GM18907 (cell line): ENCODE measurements at regions not wholly inside any gene's neighbourhood (a gene's known extent, or its start where the extent isn't known, plus 50 kb on each side); places are given as distances from the start of the nearest gene placed in this dataset.

Source experiments
- ATAC-seq: cut with Tn5 transposase; IDR thresholded peaks from one replicate; pipeline ENCODE4 v1.9.1; 2021; ENCODE audit warnings: mild to moderate bottlenecking, moderate library complexity; ENCODE audit not compliant: unreplicated experiment

DNA sequence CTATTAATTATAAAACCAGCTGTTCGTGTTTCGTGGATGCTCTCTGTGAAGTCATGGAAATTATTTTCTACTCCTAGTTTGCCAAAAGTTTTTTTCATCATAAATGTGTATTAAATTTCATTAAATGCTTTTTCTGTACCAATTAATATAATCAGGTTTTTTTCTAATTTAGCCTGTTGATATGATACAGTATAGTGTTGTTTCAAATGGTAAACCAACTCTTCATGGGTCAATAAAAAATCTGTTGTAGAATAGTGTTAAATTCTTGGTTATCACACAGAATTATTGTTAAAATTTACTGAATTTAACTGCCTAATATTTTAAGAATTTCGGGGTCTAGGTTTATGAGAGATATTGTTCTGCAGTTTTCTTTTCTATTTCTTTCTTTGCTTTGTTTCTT lies 505.9 kb upstream of the MANEA start:
- ATAC-seq, result no peak

- no peak for ATAC-seq
Observed at GRCh38 chr6:95078457-95078856, 498.9 kb upstream of the MANEA start.

- no peak for ATAC-seq
Observed at GRCh38 chr6:95081231-95081630, 496.1 kb upstream of the MANEA start.

GRCh38 chr6:95081949-95082348 lies 495.4 kb upstream of the MANEA start:
- no peak for ATAC-seq

DNA sequence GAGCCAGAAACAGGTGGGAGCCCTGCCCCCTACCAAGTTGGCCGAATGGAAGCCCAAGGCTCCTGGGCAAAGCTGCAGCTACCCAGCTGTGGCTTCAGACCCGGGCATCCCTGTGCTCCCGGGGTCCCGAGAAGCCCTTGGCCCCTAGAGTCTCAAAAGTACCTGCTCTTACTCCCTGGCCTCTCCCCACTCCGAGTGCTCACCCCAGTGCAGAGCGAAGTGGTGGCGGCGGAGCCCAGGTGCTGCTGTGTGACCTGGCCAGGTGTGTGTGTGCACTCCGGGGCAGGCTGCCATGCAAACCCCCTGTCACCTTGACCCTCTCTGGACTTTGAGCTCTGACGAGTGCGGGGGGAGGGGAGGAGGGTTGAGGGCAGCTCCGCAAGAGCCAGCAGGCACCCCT lies 493.8 kb upstream of the MANEA start:
- no peak for ATAC-seq

DNA sequence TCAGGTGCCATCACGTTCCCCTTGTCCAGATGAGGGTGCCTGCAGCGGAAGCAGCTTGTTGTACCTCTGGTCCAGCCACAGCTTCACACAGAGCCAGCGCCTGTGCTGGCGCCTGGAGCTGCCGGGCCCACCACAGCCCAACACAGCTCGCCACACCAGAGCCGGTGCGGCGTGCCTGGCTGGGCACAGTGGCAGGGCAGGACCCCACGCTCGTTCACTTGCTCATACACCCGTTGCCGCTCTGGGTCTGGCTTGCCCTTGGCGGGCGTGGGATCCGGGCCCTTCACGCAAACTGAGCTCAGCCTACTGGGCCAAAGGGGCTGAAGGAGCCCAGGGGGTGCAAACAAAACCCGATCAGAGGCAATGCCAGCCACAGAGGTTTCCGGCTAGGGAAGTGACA lies 492.5 kb upstream of the MANEA start:
- no peak for ATAC-seq

DNA sequence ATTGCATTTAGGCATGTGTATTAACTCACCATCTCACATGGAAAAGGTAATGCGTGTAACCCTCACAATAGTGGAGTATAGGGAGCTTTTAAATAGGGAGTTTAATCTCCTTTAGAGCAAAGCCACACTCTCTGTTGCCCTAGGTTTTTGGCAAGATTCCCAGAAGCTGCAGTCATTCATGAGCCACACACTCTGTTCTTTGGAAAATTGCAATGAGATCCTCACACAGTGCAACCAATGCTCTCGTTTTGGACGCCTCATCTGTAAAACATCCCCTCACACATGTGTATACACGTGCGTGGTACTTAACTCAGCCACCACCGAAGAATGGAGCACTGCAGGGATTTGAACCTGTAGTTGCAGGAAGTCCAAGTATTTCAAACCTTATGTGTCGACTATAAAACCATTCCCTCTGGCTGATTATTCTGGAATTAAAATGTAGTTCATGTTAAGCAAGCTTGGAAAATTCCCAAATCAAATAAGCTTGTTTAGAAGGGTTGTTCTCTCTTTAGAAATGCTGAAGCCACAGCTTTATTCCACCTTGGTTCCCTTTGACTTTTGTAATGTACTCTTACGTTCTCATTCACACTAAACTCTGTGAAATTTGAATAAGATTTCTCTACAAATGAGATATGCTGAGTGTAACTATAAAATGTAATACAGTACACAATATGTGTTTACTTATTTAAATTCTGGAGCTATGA lies 489.8 kb upstream of the MANEA start:
- no peak for ATAC-seq

- peak; percentile 90 for ATAC-seq
Observed at GRCh38 chr6:95091823-95092436, 485.4 kb upstream of the MANEA start.

GRCh38 chr6:95093154-95093553 lies 484.2 kb upstream of the MANEA start:
- no peak for ATAC-seq

GRCh38 chr6:95094751-95095663 lies 482.3 kb upstream of the MANEA start:
- ATAC-seq, result no peak

GRCh38 chr6:95095855-95096254 lies 481.5 kb upstream of the MANEA start:
- no peak for ATAC-seq

GRCh38 chr6:95099410-95099809 lies 477.9 kb upstream of the MANEA start:
- no peak for ATAC-seq

DNA sequence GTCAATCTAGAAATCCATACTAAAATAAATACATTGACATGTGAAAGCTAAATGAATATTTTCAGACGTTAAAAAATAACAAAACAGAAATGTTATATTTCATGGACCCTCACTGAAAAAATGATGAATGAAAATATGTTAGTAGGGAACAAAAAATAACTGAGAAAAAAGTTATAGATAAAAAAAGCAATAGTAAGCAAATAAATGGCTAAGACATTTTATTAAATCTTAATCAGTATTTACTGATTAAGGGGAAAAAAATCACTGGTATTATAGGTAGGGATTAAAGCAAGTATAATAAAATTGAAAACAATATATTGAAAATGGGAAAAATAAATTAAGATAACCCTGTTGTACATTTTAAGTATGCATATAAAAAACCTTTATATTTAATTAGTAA lies 468.1 kb upstream of the MANEA start:
- ATAC-seq, result no peak

- ATAC-seq, result no peak
Observed at GRCh38 chr6:95110767-95111166, 466.6 kb upstream of the MANEA start.

- ATAC-seq, result no peak
Observed at GRCh38 chr6:95117236-95117635, 460.1 kb upstream of the MANEA start.

DNA sequence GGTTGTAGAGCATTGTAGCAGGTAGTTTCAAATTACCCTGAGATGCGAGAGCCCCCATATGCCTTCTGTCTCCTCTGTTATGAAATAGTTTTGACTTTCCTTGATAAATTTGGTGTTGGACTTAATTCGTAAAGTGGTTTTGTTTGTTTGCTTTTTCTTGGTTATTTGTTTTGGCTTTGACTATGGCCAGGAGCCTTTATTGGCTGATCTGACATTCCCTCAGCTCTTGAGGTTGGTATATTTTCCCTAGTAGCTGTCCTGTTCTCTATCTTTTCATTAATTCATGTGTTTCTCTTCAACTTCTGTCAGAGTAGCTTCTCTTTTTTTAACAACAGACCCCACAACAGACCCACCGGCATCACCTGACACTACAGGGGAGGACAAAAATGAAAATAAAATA lies 457.4 kb upstream of the MANEA start:
- no peak for ATAC-seq

GRCh38 chr6:95120984-95121383 lies 456.4 kb upstream of the MANEA start:
- ATAC-seq, result no peak

DNA sequence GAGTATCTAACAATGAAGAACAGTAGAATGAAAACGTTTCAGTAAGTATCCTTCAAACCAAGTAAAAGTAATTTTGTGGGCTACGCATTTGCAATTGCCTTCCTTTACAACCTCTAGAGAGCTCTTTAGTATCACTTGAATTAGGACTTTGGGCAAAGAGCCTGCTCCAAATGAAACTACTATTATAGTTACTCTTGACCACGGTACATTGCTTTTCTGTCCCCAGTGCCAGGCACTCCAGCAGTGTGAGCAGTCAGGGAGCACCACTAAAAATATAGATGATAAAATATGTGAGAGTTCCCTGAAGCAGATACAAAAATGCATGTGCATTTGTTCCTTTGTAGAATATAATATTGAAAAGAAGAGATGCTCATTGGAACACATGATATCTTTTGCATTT lies 450.1 kb upstream of the MANEA start:
- ATAC-seq, result no peak

GRCh38 chr6:95128439-95128838 lies 448.9 kb upstream of the MANEA start:
- ATAC-seq, result no peak

DNA sequence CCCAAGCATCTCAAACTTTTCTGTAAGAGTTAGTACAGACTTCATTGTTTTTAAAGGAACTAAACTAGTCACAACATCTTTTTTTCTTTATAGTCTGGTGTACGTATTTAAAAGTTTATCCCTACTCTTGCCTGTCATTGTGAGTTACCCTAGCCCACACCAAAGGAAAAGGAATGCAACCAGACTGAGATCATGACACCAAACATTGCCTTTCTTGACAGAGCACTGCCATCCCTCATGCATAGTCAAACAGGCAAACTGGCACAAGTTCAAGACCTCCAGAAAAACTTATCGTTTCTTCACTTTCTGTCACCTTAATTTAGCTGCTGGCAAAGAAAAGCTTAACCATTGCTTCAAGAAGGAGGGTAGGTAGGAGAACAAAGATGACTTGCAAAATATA lies 448.4 kb upstream of the MANEA start:
- ATAC-seq, result no peak

DNA sequence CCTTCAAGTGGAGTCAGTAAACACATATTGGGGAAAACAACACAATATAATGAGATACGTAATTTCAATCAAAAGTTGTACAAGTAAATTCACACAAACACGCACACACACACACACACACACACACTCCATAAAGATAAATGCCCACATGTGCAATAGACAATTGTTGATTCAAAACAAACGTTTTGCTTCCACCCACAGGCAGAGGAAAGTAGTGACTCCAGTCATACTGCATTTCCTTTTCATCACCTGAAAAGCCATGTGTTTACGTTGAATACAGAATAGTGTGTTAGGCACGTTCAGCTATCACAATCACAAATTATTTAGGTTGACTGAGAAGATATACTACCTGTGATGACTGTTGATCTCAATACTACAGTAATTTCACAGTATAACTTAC lies 443.8 kb upstream of the MANEA start:
- no peak for ATAC-seq

DNA sequence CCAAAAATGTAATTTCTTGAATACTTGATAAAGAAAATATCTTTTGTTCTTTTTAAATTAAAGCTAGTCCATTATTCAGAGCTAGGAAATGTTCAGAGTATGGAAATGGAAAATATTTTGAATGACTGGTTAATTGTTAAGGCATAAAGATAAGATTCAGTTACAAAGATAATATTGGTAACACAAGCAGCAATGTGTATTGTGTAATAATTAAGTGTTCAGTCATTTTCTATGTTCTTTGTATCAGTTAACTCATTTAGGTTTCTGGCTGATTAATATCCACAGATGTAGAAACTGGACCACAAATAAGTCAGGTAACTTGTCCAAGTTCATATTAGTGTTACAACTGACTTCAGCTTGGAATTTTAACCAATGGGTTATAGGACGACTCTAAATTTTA lies 442.2 kb upstream of the MANEA start:
- ATAC-seq, result no peak
